ENCODE measurements at regions not wholly inside any gene's neighbourhood (a gene's known extent, or its start where the extent isn't known, plus 50 kb on each side); places are given as distances from the start of the nearest gene placed in this dataset.

DNA sequence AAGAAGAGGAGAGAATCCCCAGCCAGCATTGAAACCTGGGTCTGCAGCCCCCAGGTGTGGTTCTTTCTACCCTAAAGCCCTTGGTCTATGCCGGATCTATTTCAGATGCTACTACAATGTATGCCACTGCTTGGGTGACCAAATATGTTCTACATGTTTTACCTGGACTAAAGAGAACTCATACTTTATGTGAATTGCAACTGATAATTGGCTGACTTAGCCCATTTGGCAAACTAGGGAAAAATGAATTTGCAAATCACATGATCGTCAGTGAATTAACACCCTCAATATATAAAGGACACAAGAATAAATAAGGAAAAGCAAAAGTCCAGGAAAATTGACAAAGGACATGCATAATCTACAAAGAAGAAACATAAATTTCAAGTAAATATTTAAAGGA, 308.8 kb upstream of the IRX2 start:
- no peak for TF ChIP-seq POLR2AphosphoS5 (IDR thresholded peaks at IDR 0.05)
- TF ChIP-seq, protein P1, sequence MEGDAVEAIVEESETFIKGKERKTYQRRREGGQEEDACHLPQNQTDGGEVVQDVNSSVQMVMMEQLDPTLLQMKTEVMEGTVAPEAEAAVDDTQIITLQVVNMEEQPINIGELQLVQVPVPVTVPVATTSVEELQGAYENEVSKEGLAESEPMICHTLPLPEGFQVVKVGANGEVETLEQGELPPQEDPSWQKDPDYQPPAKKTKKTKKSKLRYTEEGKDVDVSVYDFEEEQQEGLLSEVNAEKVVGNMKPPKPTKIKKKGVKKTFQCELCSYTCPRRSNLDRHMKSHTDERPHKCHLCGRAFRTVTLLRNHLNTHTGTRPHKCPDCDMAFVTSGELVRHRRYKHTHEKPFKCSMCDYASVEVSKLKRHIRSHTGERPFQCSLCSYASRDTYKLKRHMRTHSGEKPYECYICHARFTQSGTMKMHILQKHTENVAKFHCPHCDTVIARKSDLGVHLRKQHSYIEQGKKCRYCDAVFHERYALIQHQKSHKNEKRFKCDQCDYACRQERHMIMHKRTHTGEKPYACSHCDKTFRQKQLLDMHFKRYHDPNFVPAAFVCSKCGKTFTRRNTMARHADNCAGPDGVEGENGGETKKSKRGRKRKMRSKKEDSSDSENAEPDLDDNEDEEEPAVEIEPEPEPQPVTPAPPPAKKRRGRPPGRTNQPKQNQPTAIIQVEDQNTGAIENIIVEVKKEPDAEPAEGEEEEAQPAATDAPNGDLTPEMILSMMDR (IDR thresholded peaks at IDR 0.05) = no peak
